ENCODE measurements at regions not wholly inside any gene's neighbourhood (a gene's known extent, or its start where the extent isn't known, plus 50 kb on each side); places are given as distances from the start of the nearest gene placed in this dataset.

GRCh38 chr15:100810229-100810628 lies 69.4 kb upstream of the ALDH1A3 start:
- TF ChIP-seq CTCF (conservative IDR thresholded peaks at IDR 0.05; ENCODE audit: low read depth, low read length) = no peak
- TF ChIP-seq EZH2 (IDR thresholded peaks at IDR 0.05; ENCODE audit: borderline replicate concordance, low read depth, low read length, poor library complexity, severe bottlenecking) = no peak
